Body of pancreas (tissue), 4 donors: ENCODE measurements at regions not wholly inside any gene's neighbourhood (a gene's known extent, or its start where the extent isn't known, plus 50 kb on each side); places are given as distances from the start of the nearest gene placed in this dataset.

ENCODE experiments used
- ATAC-seq: fragments of 150-250 bp; one replicate; pipeline ENCODE4 v1.9.1; 2016
- DNase-seq, 4 donors: peaks; one replicate each; pipeline ENCODE4 v3.0.0-alpha.2; 2019
- H3K27ac ChIP-seq, 4 donors: fragments of 200-600 bp; sonication (generic); 1 replicate in 3 of 4; 2 replicates in 1 of 4; pipeline versions ENCODE4 v1.5.1 to v1.6.1; 2016 to 2019; ENCODE audit warnings: mild to moderate bottlenecking in 1 of 4, mixed read lengths in 1 of 4, moderate library complexity in 1 of 4
- H3K27me3 ChIP-seq, 2 donors: fragments of 200-600 bp; sonication (generic); one replicate each; pipeline ENCODE4 v1.6.0; 2016; ENCODE audit warnings: mild to moderate bottlenecking in 1 of 2
- H3K36me3 ChIP-seq, 2 donors: fragments of 200-600 bp; sonication (generic); replicated peaks in 1 of 2; 2 replicates each; pipeline ENCODE4 v1.5.1; 2016; ENCODE audit warnings: low read depth in 2 of 2; ENCODE audit not compliant: insufficient read depth in 1 of 2
- H3K4me1 ChIP-seq: fragments of 200-600 bp; sonication (generic); one replicate; pipeline ENCODE4 v1.6.0; 2016
- H3K4me3 ChIP-seq, 2 donors: fragments of 200-600 bp; sonication (generic); 1 replicate in 1 of 2; 2 replicates in 1 of 2; pipeline ENCODE4 v1.5.1; 2016 to 2019
- H3K9me3 ChIP-seq, 3 donors: fragments of 200-600 bp; sonication (generic); 1 replicate in 2 of 3; 2 replicates in 1 of 3; pipeline ENCODE4 v1.5.1; 2016
- POLR2A ChIP-seq, 3 donors: fragments of 450-650 bp; IDR thresholded peaks; one replicate each; pipeline ENCODE4 v1.6.1; 2016; ENCODE audit warnings: antibody characterized with exemption in 3 of 3, mild to moderate bottlenecking in 2 of 3
- WGBS, 2 donors: methylation state at CpG; one replicate each; pipeline ENCODE4 v1.1.5; 2017; 5-methylcytosine and 5-hydroxymethylcytosine counted together
- intact Hi-C: fragments of 100-400 bp; cut with DNase I; formaldehyde crosslinking; loops from one replicate; pipeline ENCODE4 v1.15.1; 2023
- TF ChIP-seq, protein P1 (sequence below), 7 experiments: fragments of 450-650 bp in 4 of 7; fragments of 200-600 bp in 3 of 7; sonication (generic) in 3 of 7; IDR thresholded peaks; one replicate each; pipeline ENCODE4 v1.5.1; 2016 to 2019; ENCODE audit warnings: antibody characterized with exemption in 7 of 7

DNA sequence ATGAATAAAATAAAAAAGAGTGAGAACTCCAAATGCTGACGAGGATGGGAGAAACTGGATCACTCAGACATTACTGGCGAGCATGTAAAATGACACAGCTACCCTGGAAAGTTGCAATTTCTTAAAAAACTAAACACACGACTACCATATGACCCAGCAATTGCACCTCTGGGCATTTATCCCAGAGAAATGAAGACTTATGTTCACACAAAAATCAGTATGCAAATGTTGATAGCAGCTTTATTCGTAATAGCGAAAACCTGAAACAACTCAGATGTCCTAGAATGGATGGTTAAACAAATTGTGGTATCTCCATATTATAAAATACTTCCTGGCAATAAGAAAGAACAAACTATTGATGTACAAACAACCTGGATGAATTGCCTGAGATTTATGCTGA lies 357.2 kb upstream of the ASIC2 start:
- H3K9me3 ChIP-seq = no peaks in the 10 kb centered on the region
- no peak overlapping the region for H3K4me3 ChIP-seq
- no peak for ATAC-seq
- H3K36me3 ChIP-seq = no peaks in the 10 kb centered on the region
- DNase-seq = no peak
- intact Hi-C loops = no loop called here
- H3K27me3 ChIP-seq = no peaks in the 10 kb centered on the region
- H3K27ac ChIP-seq = no peak overlapping the region
- 50 to 54% methylated on average over 5 of the region's 5 CpGs for WGBS, 2 donors
- no peaks in the 10 kb centered on the region for H3K4me1 ChIP-seq
- no peak for TF ChIP-seq POLR2A (IDR thresholded peaks at IDR 0.05)
- TF ChIP-seq, protein P1, sequence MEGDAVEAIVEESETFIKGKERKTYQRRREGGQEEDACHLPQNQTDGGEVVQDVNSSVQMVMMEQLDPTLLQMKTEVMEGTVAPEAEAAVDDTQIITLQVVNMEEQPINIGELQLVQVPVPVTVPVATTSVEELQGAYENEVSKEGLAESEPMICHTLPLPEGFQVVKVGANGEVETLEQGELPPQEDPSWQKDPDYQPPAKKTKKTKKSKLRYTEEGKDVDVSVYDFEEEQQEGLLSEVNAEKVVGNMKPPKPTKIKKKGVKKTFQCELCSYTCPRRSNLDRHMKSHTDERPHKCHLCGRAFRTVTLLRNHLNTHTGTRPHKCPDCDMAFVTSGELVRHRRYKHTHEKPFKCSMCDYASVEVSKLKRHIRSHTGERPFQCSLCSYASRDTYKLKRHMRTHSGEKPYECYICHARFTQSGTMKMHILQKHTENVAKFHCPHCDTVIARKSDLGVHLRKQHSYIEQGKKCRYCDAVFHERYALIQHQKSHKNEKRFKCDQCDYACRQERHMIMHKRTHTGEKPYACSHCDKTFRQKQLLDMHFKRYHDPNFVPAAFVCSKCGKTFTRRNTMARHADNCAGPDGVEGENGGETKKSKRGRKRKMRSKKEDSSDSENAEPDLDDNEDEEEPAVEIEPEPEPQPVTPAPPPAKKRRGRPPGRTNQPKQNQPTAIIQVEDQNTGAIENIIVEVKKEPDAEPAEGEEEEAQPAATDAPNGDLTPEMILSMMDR (IDR thresholded peaks at IDR 0.05) = no peak

DNA sequence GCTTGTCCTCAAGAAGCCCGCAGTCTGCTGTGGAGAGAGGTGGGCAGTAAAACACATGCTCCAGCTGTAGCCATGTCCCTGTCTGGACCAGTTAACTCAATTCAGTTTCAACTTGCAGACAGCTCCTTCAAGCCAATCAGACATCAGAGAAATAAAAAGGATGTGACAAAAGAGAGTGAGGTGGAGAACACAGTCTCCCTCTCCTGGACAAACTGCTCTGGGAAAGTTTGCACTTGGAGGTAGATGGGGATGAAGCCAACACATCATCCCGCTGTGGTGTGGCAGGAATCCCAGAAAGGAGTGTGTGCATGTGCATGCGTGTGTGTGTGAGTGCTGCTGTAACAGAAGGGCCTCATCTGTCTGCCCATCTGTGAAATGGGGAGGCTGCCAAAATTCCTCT lies 358.6 kb upstream of the ASIC2 start:
- 59 to 61% methylated on average over 3 of the region's 3 CpGs for WGBS, 2 donors
- no peak overlapping the region for H3K27ac ChIP-seq
- H3K27me3 ChIP-seq = no peaks in the 10 kb centered on the region
- ATAC-seq (no peak), DNase-seq (no peak)
- no peaks in the 10 kb centered on the region for H3K9me3 ChIP-seq
- TF ChIP-seq, protein P1 (IDR thresholded peaks at IDR 0.05) = no peak
- TF ChIP-seq POLR2A (IDR thresholded peaks at IDR 0.05) = no peak
- no peak overlapping the region for H3K4me3 ChIP-seq
- H3K4me1 ChIP-seq = no peaks in the 10 kb centered on the region
- intact Hi-C loops = no loop called here
- H3K36me3 ChIP-seq = no peaks in the 10 kb centered on the region

DNA sequence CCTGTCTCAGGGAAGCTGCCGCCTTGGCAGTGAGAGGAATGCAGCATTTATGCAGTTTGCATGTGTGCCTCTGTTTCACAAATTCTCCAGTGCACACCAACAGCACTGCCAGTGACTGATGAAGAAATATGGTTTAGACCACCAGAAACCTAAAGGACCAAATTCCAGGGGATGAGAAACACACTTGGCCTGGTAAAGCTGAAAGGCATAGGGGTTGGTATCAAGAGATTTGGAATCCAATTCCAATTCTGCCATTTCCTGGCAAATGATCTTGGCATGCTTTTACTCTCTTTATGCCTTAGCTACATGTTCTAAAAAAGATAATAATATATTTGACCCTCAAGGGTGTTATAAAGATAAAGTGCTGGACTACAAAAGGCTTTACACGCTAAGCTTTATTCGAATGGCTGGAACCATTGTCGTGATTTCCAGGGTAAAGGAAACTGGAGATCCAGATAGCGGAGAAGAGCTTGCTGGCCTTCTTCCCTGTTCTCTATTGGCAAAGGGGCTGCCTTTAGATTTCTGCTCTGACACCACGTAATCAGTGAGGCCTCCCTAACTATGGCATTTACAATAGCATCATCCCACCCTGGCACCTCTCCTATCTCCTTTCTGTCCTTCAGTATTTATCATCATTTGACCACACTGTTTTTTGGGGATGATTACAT lies 359.8 kb upstream of the ASIC2 start:
- DNase-seq = no peak
- TF ChIP-seq, protein P1 (IDR thresholded peaks at IDR 0.05) = no peak
- no peak for TF ChIP-seq POLR2A (IDR thresholded peaks at IDR 0.05)
- no peaks in the 10 kb centered on the region for H3K4me1 ChIP-seq
- 73 to 78% methylated on average over 6 of the region's 6 CpGs for WGBS, 2 donors
- no peaks in the 10 kb centered on the region for H3K36me3 ChIP-seq
- H3K9me3 ChIP-seq = no peaks in the 10 kb centered on the region
- no peaks in the 10 kb centered on the region for H3K27me3 ChIP-seq
- intact Hi-C loops = no loop called here
- no peak overlapping the region for H3K4me3 ChIP-seq
- no peak overlapping the region for H3K27ac ChIP-seq
- ATAC-seq = no peak

DNA sequence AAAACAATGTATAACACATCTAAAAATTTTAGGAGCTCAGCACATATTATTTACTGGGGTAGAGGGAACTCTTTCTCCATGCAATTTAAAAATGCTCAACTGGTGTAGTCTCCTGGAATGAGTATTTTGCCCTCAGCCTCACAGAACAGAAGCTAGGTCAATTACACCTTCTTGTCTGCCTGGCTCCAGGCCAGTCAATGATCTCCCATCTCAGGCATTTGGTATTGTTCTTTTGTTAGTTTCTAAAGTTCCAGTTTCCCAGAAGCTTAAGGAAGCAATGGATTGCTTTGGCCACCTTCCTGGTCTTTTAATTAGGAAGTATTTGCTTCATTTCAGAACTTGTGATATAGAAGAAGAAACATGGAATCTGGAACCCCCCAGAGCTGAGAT lies 360.3 kb upstream of the ASIC2 start:
- TF ChIP-seq, protein P1 (IDR thresholded peaks at IDR 0.05) = no peak
- ATAC-seq (no peak), DNase-seq (no peak)
- no peak overlapping the region for H3K4me3 ChIP-seq
- H3K9me3 ChIP-seq = no peaks in the 10 kb centered on the region
- intact Hi-C loops = no loop called here
- no peaks in the 10 kb centered on the region for H3K36me3 ChIP-seq
- H3K27me3 ChIP-seq = no peaks in the 10 kb centered on the region
- H3K27ac ChIP-seq = no peak overlapping the region
- H3K4me1 ChIP-seq = no peaks in the 10 kb centered on the region

DNA sequence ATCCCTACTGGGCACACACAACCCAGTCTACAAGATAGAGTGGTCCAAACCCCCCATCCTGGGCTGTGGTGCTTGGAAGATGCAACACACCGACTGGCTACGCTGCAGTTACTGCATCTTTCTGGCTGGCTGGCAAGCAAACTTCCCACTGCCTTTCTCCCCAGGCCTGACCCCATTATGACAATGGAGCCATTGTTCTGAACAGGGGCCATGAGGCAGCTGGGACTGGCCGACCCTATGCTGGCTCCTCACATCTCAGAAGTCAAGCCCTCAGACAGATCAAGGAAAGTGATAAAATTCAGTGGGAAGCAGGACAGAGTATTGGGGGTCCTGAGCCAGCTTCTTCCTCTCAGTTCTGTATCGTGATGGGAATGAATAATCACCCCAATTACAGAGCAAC lies 364.1 kb upstream of the ASIC2 start:
- no peak overlapping the region for H3K27ac ChIP-seq
- no peaks in the 10 kb centered on the region for H3K36me3 ChIP-seq
- no peaks in the 10 kb centered on the region for H3K4me1 ChIP-seq
- no peaks in the 10 kb centered on the region for H3K9me3 ChIP-seq
- TF ChIP-seq, protein P1 (IDR thresholded peaks at IDR 0.05) = no peak
- no peak for TF ChIP-seq POLR2A (IDR thresholded peaks at IDR 0.05)
- no peak for DNase-seq
- H3K27me3 ChIP-seq = no peaks in the 10 kb centered on the region
- intact Hi-C loops = no loop called here
- WGBS, 2 donors = 39 to 59% methylated on average over 4 of the region's 4 CpGs
- no peak for ATAC-seq
- no peak overlapping the region for H3K4me3 ChIP-seq
